HG02885 (cell line): ENCODE measurements at regions not wholly inside any gene's neighbourhood (a gene's known extent, or its start where the extent isn't known, plus 50 kb on each side); places are given as distances from the start of the nearest gene placed in this dataset.
"Not testable (repeated sequence)": the region's sequence is repeated elsewhere in the genome, so short reads cannot be mapped to it uniquely, and the experiment has no call there.

ENCODE experiments used
- ATAC-seq: cut with Tn5 transposase; IDR thresholded peaks from one replicate; pipeline ENCODE4 v1.9.1; 2021; ENCODE audit warnings: mild to moderate bottlenecking; ENCODE audit not compliant: unreplicated experiment, poor library complexity

GRCh38 chr3:150330174-150330573 is 77.9 kb upstream of the TSC22D2 start:
- ATAC-seq = no peak

- no peak for ATAC-seq
Observed at GRCh38 chr3:150329408-150329807, 78.7 kb upstream of the TSC22D2 start.

- ATAC-seq = no peak
Observed at GRCh38 chr3:150328654-150329040, 79.5 kb upstream of the TSC22D2 start.

- ATAC-seq = no peak
Observed at GRCh38 chr3:150327678-150328653, 80.1 kb upstream of the TSC22D2 start.

GRCh38 chr3:150324788-150325187 is 83.3 kb upstream of the TSC22D2 start:
- ATAC-seq = no peak

- ATAC-seq = no peak
Observed at GRCh38 chr3:150324245-150324644, 83.9 kb upstream of the TSC22D2 start.

- ATAC-seq = no peak
Observed at GRCh38 chr3:150323770-150324169, 84.3 kb upstream of the TSC22D2 start.

GRCh38 chr3:150323091-150323490 is 85.0 kb upstream of the TSC22D2 start:
- ATAC-seq = not testable (repeated sequence)

GRCh38 chr3:150320971-150321370 is 87.1 kb upstream of the TSC22D2 start:
- not testable (repeated sequence) for ATAC-seq

GRCh38 chr3:150319900-150320299 is 88.2 kb upstream of the TSC22D2 start:
- ATAC-seq = no peak

- ATAC-seq = no peak
Observed at GRCh38 chr3:150317469-150317868, 90.6 kb upstream of the TSC22D2 start.

- ATAC-seq = no peak
Observed at GRCh38 chr3:150315721-150316120, 92.4 kb upstream of the TSC22D2 start.

GRCh38 chr3:150314248-150315004 is 93.7 kb upstream of the TSC22D2 start:
- no peak for ATAC-seq

- ATAC-seq = no peak
Observed at GRCh38 chr3:150312018-150312657, 96.0 kb upstream of the TSC22D2 start.

GRCh38 chr3:150311156-150311555 is 96.9 kb upstream of the TSC22D2 start:
- ATAC-seq = no peak

GRCh38 chr3:150309557-150309956 is 98.5 kb upstream of the TSC22D2 start:
- no peak for ATAC-seq

- ATAC-seq = no peak
Observed at GRCh38 chr3:150309257-150309542, 98.9 kb upstream of the TSC22D2 start.

- ATAC-seq = no peak
Observed at GRCh38 chr3:150308481-150309256, 99.4 kb upstream of the TSC22D2 start.

GRCh38 chr3:150308037-150308319 is 100.1 kb upstream of the TSC22D2 start:
- no peak for ATAC-seq

- ATAC-seq = no peak
Observed at GRCh38 chr3:150307311-150308036, 100.6 kb upstream of the TSC22D2 start.
